GM13977 (cell line): ENCODE measurements at regions not wholly inside any gene's neighbourhood (a gene's known extent, or its start where the extent isn't known, plus 50 kb on each side); places are given as distances from the start of the nearest gene placed in this dataset.

Source experiments
- DNase-seq: peaks from one replicate; pipeline ENCODE4 v3.0.0; 2012; ENCODE audit warnings: low spot score
- in situ Hi-C: fragments of 300-500 bp; cut with MboI; formaldehyde crosslinking; loops from one replicate; pipeline ENCODE4 v1.12.0; 2022; ENCODE audit warnings: low sequenced_read_pairs, low pct_unique_long_range_greater_than_20kb, mixed read lengths, inconsistent platforms; ENCODE audit not compliant: unreplicated experiment
- TF ChIP-seq, protein P1 (sequence below): IDR thresholded peaks from 2 replicates; pipeline ENCODE4 v1.5.1; 2012; ENCODE audit warnings: mild to moderate bottlenecking, control low read depth; ENCODE audit not compliant: insufficient read depth; ENCODE audit errors: extremely low read depth, missing control alignments

DNA sequence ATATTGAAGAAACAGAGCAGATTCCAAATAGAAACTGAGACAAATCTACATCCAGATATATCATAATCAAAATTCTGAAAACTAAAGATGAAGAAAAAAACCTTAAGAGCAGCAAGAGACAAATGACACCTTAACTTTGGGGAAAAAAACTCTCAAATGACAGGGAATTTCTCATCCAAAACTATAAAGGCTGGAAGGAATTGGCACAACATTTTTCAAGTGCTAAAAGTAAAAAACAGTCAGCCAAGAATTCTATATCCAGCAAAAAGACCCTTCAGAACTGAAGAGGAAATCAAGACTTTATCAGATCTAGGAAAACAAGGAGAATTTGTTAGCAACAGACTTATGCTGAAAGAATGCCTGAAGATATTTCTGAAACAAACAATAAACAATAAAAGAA lies 90.3 kb upstream of the RASSF8 start:
- TF ChIP-seq, protein P1, sequence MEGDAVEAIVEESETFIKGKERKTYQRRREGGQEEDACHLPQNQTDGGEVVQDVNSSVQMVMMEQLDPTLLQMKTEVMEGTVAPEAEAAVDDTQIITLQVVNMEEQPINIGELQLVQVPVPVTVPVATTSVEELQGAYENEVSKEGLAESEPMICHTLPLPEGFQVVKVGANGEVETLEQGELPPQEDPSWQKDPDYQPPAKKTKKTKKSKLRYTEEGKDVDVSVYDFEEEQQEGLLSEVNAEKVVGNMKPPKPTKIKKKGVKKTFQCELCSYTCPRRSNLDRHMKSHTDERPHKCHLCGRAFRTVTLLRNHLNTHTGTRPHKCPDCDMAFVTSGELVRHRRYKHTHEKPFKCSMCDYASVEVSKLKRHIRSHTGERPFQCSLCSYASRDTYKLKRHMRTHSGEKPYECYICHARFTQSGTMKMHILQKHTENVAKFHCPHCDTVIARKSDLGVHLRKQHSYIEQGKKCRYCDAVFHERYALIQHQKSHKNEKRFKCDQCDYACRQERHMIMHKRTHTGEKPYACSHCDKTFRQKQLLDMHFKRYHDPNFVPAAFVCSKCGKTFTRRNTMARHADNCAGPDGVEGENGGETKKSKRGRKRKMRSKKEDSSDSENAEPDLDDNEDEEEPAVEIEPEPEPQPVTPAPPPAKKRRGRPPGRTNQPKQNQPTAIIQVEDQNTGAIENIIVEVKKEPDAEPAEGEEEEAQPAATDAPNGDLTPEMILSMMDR, result no peak
- no peak for DNase-seq
- in situ Hi-C loops, result no loop called here

DNA sequence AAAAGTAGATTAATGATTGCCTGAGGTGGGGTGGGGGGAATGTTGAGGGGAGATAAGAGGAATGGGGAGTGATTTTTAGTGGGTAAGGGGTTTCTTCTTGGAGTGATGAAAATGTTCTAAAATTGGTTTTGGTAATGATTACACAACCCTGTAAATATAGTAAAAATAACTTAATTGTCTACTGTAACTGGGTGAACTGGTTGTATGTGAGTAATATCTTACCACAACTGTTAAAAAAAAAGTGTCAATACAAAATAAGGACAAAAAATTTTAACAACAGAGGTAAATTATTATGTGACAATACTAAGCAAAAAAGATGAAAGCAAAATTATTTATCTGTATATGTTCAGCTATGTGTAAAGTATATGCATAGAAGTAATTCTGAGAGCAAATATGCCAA lies 86.3 kb upstream of the RASSF8 start:
- no peak for DNase-seq
- TF ChIP-seq, protein P1, result no peak
- in situ Hi-C loops, result no loop called here

DNA sequence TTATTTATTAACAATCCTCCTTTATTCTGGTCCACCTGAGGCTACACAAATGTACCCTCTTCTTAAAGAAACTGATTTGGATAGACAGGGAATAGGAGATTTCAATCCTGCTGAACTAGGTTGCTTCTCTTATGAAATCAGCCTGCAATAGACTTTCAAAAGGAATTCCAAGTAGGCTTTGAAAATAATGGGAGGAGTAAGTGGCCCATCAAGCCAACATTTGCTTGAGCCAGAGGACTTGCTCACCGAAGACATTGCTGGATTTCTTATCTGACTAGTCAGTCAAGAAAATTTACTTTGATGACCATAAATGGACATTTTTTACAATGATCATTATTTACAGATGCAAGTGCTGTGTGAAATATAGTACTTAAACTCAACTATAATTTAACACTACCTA lies 82.8 kb upstream of the RASSF8 start:
- in situ Hi-C loops, result no loop called here
- no peak for DNase-seq
- TF ChIP-seq, protein P1, result no peak

DNA sequence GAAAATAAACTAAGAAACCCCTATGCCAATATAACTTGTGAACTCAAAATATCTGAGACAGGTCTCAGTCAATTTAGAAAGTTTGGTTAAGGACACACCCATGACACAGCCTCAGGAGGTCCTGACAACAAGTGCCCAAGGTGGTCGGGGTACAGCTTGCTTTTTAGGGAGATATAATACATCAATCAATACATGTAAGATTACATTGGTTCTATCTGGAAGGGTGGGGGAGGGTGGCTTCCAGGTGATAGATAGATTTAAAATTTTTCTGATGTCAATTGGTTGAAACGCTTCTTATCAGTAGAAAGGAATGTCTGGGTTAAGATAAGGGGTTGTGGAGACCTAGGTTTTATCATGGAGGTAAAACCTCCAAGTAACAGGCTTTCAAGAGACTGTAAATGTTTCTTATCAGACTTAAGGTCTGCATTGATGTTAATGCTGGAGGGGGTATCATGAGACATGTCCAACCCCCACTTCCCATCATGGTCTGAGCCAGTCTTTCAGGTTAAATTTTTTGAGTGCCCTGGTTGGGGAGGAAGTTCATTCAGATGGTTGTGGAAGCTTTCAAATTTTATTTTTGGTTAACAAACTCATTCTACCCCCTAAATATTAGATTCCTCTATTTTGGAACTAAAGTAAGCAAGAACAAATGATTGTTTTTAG lies 82.0 kb upstream of the RASSF8 start:
- TF ChIP-seq, protein P1, result no peak
- in situ Hi-C loops, result no loop called here

DNA sequence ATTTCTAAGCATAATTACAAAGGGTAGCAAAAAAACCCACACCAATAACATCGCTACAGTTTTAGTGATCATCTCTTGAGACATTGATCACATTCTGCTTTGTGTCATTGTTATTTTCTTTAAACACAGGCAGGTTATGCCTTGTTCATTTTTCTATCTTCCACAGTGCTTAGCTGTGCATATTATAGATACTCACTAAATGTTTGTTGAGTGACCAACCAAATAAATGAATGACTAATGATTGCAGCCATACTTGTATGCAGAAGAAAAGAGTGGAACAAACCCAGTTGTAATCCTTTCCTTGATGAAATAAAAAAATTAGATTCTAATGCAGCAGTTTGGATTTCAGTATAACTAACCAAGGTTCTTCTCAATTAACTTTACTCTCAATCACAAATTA lies 81.0 kb upstream of the RASSF8 start:
- TF ChIP-seq, protein P1, result no peak
- DNase-seq, result no peak
- in situ Hi-C loops, result no loop called here

More for the DNA sequence above, 82.0 kb upstream of the RASSF8 start:
- DNase-seq, result no peak

DNA sequence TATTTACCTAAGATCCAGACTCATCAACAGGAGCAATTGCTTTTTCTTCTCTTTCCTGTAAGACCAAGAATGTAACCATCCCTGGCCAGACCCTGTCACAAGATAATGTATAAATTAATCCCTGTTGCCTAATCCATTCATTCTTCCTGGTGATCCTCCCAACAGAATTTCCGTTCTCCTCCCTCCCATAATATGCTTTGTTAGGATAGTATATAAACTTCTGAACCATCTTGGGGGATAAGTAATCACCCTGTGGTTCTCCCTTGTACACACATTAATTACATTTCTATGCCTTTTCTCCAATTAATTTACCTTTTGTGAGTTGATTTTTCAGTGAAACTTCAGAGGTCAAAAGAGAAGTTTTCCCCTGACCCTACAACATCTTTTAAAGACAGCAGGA lies 76.2 kb upstream of the RASSF8 start:
- TF ChIP-seq, protein P1, result no peak
- in situ Hi-C loops, result no loop called here
- DNase-seq, result no peak
